HCT116 (cell line): ENCODE measurements at regions not wholly inside any gene's neighbourhood (a gene's known extent, or its start where the extent isn't known, plus 50 kb on each side); places are given as distances from the start of the nearest gene placed in this dataset.
"Not testable (repeated sequence)": the region's sequence is repeated elsewhere in the genome, so short reads cannot be mapped to it uniquely, and the experiment has no call there.

Experiments used
- EZH2 ChIP-seq: fragments of 200-600 bp; sonication (generic); IDR thresholded peaks from 2 replicates; pipeline ENCODE4 v1.6.1; 2017; ENCODE audit warnings: antibody characterized with exemption, mixed run types
- POLR2A ChIP-seq: IDR thresholded peaks from 2 replicates; pipeline ENCODE4 v1.7.0; 2011; ENCODE audit warnings: borderline replicate concordance; ENCODE audit not compliant: insufficient read depth, insufficient read length; ENCODE audit errors: extremely low read depth
- RAD21 ChIP-seq: IDR thresholded peaks from 2 replicates; pipeline ENCODE4 v1.6.1; 2012; ENCODE audit warnings: low read depth, mild to moderate bottlenecking
- ZNF274 ChIP-seq: fragments of 200-500 bp; sonication (Bioruptor generic); IDR thresholded peaks from 2 replicates; pipeline ENCODE4 v1.6.1; 2014; ENCODE audit warnings: mild to moderate bottlenecking, low read depth, low read length, inconsistent platforms
- TF ChIP-seq, protein P1 (sequence below), 3 experiments: fragments of 200-600 bp in 1 of 3; sonication (generic) in 1 of 3; IDR thresholded peaks in 2 of 3; conservative IDR thresholded peaks in 1 of 3; 2 replicates each; pipeline ENCODE4 v1.5.1; 2012 to 2017; ENCODE audit warnings: low read depth in 2 of 3, low read length in 2 of 3, antibody characterized with exemption in 1 of 3, borderline replicate concordance in 1 of 3, control low read depth in 1 of 3, mild to moderate bottlenecking in 1 of 3, mixed read lengths in 1 of 3, mixed run types in 1 of 3, moderate library complexity in 1 of 3; ENCODE audit not compliant: insufficient read depth in 1 of 3

DNA sequence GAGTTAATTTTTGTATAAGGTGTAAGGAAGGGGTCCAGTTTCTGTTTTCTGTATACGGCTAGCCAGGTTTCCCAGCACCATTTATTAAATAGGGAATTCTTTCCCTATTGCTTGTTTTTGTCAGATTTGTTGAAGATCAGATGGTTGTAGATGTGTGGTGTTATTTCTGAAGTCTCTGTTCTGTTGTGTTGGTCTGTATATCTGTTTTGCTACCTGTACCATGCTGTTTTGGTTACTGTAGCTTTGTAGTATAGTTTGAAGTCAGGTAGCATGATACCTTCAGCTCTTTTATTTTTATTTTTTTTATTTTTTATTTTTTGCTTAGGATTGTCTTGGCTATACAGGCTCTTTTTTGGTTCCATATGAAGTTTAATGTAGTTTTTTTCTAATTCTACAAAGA is 114.1 kb downstream of the ZMAT1 start:
- TF ChIP-seq EZH2, RAD21, ZNF274, POLR2A: not testable (repeated sequence)
- TF ChIP-seq, protein P1, sequence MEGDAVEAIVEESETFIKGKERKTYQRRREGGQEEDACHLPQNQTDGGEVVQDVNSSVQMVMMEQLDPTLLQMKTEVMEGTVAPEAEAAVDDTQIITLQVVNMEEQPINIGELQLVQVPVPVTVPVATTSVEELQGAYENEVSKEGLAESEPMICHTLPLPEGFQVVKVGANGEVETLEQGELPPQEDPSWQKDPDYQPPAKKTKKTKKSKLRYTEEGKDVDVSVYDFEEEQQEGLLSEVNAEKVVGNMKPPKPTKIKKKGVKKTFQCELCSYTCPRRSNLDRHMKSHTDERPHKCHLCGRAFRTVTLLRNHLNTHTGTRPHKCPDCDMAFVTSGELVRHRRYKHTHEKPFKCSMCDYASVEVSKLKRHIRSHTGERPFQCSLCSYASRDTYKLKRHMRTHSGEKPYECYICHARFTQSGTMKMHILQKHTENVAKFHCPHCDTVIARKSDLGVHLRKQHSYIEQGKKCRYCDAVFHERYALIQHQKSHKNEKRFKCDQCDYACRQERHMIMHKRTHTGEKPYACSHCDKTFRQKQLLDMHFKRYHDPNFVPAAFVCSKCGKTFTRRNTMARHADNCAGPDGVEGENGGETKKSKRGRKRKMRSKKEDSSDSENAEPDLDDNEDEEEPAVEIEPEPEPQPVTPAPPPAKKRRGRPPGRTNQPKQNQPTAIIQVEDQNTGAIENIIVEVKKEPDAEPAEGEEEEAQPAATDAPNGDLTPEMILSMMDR (IDR thresholded peaks at IDR 0.05 in 2 of 3, conservative IDR thresholded peaks at IDR 0.05 in 1 of 3; ENCODE audit: borderline replicate concordance in 1 of 3, insufficient read depth in 1 of 3, low read depth in 2 of 3, low read length in 2 of 3): not testable (repeated sequence)
